ENCODE measurements at regions not wholly inside any gene's neighbourhood (a gene's known extent, or its start where the extent isn't known, plus 50 kb on each side); places are given as distances from the start of the nearest gene placed in this dataset.
"Not testable (repeated sequence)": the region's sequence is repeated elsewhere in the genome, so short reads cannot be mapped to it uniquely, and the experiment has no call there.

DNA sequence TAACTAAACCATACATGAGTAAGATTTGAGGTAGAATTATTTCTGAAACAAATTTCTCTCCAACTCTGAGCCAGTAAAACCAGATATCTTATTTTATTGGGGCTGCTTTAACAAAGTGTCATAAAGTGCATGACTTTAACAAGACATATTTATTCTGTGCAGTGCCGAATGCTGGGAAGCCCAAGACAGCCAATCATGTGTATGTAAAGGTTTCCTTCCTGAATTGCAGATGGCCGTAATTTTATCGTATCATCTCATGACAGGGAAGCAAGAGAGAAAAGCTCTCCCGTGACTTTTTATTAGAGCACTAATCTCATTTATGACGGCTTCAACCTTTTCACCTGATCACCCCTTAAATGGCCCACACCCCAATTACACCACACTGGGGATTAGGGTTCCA, 777.9 kb downstream of the TMEM121 start:
- DNase-seq, result no peak

DNA sequence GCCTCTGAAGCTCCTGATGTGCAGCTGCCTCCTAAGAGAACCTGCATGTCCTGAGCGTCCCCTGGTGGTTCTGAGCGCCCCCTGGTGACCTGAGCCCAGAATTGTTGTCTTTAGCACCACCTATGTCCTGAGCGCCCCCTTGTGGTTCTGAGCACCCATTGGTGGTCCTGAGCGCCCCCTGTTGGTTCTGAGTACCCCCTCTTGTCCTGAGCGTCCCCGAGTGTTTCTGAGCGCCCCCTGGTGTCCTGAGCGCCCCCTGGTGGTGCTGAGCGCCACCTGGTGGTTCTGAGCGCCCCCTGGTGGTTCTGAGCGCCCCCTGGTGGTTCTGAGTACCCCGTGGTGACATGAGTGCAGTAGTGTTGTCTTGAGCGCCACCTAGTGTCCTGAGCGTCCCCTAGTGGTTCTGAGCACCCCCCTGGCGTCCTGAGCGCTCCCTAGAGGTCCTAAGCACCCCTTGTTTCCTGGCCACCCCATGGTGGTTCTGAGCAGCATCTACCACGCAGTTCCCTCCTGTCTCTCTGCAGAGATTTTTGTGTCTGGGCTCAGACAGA, 782.5 kb downstream of the TMEM121 start:
- no peak for DNase-seq

DNA sequence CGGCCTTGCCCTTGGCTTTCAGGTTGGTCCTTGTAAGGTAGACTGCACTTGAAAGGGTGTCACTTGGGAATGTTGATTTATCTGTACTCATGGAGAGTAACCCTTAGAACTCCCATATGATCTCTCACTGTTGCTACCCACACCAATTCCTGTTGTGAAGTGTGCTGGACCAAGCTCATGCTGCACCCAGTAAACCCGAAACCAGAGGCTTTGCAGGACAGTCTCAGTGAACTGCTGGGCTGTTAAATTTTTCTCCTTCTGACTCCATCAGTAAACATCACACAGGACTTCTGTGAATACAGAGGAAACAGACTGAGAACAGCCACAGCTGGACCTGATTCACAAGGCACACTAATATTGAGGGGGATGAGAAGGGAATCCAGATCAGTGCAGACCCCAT, 783.0 kb downstream of the TMEM121 start:
- no peak for DNase-seq

DNA sequence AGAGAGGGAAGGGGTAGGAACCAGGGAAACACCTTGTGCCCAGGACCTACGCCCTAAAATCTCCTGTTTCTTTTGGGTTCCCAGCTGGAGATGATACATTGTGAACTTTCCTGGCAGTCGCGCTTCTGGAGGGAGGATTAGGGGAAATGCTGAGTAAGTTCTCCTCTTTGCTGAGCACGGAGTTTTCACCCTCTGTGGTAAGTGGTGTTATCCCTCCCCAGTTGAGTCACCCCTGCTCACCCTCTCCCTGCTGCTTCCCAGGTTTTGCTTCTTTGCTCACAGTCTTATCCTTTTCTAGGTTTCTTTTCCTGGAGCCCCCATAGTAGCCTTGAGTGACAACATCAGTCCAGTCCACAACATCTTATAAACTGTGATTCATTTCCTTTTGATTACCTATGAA, 789.1 kb downstream of the TMEM121 start:
- DNase-seq, result no peak

DNA sequence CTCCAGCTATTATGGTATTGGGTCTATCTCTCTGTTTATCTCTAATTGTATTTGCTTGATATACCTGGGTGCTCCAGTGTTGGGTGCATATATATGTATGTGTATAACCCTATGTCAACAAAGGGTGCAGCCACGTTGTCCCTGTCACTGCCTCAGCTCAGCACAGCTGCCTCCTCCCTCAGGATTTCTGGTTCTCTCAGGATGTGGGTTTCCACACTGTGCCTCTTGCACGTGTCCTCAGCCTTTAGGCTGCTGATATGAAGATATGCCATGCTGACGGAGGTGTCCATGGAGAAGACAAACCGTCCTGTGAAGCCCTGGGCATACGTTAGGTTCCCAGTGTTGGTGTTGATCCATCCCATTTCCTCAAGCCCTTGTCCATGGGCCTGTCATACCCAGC, 791.2 kb downstream of the TMEM121 start:
- no peak for DNase-seq

DNA sequence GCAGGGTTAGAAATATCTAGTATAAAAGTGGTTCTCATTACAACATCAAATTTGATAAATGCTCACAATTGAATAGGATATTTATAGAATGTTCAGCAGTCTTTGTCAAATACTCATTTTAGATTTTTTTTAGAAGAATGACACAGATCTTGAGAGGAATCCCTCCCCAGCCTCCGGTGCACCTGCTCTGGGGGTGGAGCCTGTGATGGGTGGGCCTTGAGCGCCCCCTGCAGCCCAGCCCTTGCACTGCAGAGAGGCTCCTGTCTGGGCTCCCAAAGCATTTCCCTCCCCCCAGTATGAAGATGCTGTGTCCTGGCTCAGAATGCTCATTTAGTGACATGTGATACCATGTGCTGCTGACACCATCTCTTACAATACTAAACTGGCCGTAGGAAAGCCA, 792.3 kb downstream of the TMEM121 start:
- DNase-seq, result no peak

DNA sequence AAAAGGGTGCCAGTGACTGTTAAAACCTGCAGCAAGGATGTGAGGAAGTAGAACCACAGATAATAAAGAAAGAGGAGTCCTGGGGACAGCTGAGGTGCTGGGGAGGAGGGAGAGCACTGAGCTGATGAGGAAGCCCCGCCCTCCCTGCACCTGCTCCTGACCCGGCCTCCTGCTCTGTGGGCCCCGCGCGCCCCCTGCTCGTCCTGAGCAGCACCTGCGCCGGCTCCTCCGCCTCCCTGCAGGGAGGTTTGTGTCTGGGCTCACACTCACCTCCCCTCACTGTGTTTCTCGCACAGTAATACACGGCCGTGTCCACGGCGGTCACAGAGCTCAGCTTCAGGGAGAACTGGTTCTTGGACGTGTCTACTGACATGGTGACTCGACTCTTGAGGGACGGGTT, 797.6 kb downstream of the TMEM121 start:
- not testable (repeated sequence) for DNase-seq

DNA sequence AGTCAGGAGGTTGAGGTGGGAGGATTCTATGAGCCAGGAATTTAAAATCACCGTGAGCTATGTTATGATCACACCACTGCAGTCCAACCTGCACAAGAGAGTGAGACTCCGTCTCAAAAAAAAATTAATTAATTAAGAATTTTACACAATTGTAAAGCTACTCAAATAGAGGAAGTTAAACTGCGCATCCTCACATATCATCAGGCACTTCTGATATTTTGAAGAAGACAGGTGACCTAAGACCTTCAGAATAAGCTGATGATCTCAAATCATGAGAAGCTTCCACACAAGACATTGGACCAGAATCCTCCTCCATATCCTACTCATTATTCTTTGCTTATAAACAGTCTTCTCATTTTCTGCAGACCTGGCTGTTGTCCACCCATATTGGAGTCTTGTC, 800.9 kb downstream of the TMEM121 start:
- DNase-seq, result no peak

DNA sequence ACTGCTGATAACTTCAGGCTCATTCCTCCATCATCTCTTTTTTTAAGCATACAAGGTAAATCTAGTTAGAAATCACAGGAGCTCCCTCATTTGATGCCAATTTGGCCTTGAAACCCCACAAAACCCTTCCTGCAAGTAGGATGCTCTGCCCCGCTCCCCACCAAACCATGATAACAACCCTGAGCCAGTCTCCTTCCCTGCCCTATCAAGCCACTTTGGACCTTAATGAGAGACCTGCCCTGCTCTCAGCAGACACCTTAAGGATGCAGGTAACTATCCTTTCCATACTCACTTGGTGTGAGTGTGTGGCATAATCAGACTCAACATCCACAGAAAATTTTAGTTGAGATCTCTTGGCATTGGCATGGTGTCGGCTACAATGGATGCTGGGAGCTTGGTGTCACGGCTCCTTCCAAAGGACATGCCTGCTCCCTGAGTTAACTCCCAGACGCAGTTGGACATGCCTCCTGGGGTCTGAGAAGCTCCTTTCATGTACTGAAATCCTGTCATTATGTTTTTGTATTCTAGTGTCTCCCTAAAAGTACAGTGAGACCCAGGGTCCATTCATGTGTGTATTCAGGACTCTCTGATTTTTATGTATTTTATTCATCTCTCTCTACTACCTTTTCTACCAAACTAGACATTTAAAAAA, 801.4 kb downstream of the TMEM121 start:
- DNase-seq, result not testable (repeated sequence)

DNA sequence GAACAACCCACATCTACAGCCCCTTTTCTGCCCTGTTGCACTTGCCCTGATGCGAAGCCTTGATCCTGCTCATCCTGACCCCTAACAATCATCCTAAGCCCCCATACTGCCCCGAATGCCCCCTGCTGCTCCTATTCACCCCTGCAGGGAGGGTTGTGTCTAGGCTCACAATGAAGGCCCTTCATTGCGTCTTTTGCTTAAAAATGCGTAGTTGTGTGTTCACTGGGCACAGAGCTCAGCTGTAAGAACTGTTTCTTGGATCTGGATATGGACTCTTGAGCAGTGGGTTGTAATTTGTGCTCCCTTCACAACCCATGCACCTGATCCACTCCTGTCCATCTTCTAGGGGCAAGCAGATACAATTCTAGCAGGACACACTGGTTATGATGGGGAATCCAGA, 802.9 kb downstream of the TMEM121 start:
- DNase-seq, result not testable (repeated sequence)

DNA sequence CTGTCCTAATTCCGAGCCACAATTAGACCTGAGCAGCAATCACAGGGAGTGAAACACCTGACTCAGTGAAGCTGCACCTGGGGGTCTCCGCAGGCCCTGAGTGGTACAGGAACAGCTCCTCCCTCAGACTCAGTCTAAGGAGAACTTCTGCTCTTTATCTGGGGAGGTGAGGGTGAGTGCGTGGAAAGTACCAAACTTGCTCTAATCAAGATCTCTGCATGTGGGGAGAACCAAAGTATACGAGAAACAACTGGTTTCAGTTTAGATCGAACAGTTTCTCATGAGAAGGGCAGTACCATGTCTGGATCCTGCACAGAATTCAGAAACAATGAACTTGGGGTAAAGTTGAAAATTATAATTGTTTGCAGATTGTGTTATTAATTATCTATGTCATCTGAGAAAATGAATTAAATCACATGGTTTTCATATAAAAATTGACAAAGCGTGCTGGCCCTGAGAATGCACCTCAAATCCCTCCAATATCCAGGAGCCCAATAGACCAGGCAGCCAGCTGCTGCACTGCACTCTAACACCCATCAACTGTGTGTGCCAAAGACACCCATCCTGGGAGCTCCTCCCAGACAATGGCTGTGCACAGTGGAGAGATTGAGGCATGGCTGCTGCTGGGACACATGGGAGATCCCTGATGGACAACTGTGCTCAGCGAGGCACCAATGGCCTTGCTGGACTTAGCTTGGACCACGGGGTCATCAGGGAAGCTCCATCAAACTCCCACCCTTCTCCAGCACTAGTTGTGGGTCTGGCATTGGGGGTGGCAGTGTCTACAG, 803.8 kb downstream of the TMEM121 start:
- not testable (repeated sequence) for DNase-seq

DNA sequence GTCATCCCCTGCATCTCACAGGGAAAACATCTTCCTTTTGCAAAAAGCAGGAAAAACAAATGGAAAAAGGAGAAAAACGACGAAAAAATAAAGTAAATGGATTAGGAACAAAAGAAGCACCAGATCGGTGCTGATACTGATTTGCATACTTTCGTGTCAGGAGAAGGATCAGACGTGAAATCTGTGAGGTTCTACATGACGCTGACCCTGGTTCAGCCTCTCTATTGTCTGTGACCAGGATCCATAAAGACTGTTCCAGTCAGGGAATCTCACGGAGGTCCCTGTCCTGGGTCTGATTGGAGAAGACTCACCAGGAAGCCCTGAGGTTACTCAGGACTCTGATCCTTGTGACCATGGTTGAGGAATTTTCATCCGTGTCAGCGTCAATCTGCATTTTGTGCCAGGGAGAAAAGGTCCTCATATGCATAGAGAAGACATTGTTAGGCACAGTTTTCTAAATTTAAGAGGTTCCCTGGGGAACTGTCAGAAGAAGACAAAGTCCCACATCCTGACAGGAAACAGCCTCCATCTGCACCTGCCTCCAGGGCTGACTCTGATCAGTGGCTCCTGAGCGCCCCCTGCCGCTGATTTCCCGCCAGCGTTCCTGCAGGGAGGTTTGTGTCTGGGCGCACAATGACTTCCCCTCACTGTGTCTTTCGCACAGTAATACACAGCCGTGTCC, 808.2 kb downstream of the TMEM121 start:
- DNase-seq, result not testable (repeated sequence)

DNA sequence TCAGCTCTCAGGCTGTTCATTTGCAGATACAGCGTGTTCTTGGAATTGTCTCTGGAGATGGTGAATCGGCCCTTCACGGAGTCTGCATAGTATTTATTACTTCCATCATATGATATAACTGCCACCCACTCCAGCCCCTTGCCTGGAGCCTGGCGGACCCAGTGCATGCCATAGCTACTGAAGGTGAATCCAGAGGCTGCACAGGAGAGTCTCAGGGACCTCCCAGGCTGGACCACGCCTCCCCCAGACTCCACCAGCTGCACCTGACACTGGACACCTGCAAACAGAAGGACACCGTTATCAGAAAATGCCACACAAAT, 808.7 kb downstream of the TMEM121 start:
- not testable (repeated sequence) for DNase-seq

DNA sequence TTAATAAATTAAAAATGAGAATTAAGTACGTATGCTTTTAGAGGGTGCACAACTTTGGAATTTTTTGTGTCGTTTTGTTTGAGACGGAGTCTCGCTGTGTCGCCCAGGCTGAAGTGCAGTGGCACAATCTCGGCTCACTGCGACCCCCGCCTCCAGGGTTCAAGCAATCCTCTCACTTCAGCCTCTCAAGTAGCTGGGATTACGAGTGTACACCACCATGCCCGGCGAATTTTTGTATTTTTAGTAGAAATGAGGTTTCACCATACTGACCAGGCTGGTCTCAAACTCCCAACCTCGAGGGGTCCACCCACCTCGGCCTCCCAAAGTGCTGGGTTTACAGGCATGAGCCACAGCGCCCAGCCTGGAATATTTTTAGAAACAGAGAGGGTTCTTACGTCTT, 812.4 kb downstream of the TMEM121 start:
- not testable (repeated sequence) for DNase-seq

DNA sequence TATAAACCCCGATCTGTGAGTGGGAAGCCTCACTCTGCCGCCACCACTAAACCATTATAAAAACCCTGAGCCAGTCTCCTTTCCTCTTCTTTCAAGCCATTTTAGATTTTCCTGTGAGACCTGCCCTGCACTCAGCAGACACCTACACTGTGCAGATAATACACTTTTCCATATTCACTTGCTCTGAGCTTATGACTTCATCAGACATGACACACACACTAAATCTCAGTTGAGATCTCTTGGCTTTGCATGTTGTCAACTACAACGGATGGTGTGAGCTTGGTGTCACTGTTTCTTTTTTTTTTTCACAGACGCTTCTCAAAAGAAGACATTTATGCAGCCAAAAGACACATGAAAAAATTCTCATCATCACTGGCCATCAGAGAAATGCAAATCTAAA, 814.3 kb downstream of the TMEM121 start:
- not testable (repeated sequence) for DNase-seq

DNA sequence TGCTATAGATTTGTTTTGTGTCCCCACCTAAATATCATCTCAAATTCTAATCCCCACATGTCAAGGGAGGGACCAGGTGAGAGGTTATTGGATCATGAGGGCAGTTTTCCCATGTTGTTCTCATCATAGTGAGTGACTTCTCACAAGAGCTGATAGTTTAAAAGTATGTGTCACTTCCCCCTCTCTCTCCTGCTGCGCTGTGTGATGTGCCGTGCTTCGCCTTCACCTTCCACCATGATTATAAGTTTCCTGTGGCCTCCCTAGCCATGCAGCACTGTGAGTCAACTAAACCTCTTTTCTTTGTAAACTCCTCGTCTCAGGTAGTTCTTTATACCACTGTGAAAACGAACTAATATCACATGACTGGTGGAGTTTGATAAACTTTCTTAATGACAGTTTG, 814.8 kb downstream of the TMEM121 start:
- DNase-seq, result not testable (repeated sequence)

DNA sequence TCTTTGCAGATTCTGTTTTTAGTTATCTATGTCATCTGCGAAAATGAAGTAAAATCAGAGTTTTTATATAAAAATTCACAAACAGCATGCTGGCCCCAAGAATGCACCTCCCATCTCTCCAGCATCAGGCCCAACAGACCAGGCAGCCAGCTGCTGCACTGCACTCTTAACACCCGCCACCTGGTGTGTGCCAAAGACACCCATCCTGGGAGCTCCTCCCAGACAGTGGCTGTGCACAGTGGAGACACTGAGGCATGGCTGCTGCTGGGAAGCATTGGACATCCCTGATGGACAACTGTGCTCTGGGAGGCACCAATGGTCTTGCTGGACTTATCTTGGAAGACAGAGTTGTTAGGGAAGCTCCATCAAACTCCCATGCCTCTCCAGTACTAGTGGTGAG, 817.2 kb downstream of the TMEM121 start:
- no peak for DNase-seq

DNA sequence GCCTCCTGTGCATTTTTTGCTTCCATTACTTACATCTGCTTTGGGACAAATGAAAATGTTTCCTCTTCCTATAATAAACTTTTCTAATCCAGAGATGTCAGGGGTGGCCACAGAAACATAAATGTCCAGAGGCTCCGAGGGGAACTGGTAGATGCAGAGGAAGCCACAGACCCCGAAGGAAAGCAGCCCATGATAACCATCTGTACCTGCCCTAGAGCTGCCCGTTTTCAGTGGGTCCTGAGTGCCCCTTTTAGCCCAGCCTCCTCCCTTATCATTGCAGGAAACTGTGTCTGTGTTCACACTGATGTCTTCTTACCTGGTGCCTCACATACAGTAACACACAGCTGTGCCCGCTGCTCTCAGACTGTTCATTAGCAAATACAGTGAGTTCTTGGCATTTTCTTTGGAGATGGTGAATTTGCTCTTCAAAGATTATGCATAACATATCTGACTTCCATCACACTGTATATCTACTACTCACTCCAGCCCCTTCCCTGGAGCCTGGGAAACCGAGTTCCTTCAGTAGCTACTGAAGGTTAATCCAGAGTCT, 817.8 kb downstream of the TMEM121 start:
- DNase-seq, result not testable (repeated sequence)

DNA sequence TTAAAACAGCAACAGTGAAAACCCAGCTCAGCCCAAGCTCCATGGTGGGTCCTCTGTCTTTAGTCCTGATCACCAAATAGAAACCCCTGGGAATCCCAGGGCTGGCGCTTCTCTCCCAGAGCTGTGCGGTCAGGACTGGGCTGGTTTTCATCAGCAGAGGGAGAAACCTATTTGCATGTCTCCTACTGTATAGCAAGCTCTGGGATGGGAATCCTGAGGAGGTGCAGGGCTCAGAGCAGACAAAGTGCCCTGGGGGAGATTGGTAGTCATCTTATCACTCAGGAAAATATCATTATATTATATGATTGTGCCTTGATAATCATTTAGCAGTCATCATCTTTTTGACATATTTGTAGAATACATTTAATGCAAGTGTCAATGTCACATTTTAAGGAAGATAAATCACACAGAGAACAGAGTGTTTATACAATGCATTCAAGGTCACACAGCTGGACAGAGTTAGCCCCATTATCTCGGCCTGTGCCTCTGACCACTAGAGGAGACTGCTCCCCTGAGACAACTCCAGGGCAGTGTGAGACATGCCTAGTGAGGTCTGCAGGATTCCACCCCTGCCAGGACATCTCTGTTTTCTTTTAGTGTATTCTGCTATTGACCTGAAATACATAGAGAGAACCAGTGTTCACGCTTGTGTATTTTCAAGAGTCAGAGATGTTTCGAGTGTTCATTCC, 818.6 kb downstream of the TMEM121 start:
- not testable (repeated sequence) for DNase-seq

DNA sequence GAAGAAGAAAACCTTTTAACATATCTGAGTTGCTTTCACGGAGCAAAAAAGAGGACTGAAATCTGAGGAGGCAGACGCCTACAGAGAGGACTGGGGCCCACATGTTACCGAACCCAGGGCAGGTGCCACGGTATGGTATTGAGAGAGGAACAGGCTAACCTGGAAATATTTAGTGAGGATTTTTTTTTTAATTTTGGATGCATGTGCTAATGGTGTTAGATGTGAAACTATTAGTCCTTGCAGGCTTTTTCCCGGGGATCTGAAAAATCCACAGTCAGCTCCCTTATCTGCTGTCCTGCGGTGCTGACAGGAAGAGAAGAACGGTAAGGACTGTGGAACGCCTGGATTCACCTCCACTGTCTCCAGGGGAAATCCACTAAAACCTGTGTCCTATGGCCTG, 819.7 kb downstream of the TMEM121 start:
- DNase-seq, result no peak

DNA sequence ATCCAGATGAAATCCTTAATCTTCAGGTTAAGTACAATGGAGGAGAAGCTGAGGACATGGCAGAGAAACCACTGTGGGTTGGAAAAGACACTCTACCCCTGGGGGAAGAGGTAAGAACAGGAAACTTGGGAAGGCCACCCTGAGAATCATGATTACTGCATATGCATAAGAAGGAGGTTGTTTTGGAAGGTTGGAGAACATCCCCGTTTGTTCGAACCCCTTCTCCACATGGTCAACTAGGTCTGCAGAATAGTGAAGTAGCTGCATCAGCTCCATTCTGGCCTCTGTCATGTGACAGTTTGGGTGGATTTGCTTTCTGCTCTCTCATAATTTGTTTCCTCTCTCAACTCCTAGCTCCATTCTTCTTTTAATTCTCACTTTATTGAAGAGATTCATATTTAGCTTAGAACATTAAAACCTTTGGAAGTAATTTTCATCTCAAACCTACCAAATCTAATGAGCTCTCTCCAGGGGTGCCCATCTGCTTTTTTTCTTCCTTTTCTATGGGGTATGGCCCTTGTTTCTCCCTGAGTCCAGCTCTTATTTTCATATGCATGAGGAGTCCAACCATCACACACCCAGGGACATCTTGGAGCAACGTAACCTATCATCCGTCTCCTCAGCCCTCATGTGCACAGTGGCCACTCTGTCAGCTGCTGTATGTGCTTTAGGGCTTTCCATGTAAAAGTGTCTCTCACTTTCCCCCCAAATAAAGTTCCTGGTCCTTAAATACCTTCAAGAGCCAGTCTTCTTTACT, 820.3 kb downstream of the TMEM121 start:
- DNase-seq, result no peak

DNA sequence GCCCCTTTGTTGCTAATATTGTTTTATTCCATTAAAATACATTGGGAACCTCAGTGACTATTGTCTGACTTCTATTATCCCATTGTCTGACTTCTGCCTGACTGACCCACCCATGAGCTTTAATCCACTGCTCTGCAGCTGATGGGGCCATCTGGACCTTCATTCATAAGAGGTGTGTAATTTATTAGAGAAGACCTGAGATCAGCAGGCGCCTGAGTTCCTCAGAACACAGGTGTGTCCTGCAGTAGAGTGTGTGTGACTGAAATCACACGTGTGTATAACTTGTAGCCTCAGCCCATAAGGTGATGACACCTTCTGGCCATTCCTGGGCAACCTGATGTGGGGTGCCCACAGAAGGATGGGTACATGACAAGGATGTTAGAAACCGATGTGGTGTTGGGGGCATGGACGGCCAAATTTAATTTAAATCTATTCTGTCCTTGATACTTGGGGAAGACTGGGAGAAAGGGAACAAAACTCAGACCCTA, 821.0 kb downstream of the TMEM121 start:
- no peak for DNase-seq

All from right forelimb (tissue), 1 donor.